IMR-90 (cell line): ENCODE measurements at regions not wholly inside any gene's neighbourhood (a gene's known extent, or its start where the extent isn't known, plus 50 kb on each side); places are given as distances from the start of the nearest gene placed in this dataset.

ENCODE experiments used
- ATAC-seq: fragments of 200-7000 bp; cut with Tn5 transposase; 2 replicates; pipeline ENCODE4 v1.9.1; 2020; ENCODE audit warnings: low read depth, mild to moderate bottlenecking, moderate library complexity
- BruUV-seq: library from RNA; stranded (reverse); fragments of 400-500 nt; replicated peaks from 2 replicates; lab custom pipeline; 2021; lab: Mats Ljungman, UMichigan
- CTCF ChIA-PET: fragments of 300-600 bp; formaldehyde crosslinking; extraction: SDS; loops from one replicate; lab custom pipeline; 2021; ENCODE audit warnings: antibody characterized with exemption; lab: Yijun Ruan, JAX
- POLR2A ChIA-PET: fragments of 300-600 bp; sonication (Branson Sonifier 250); formaldehyde crosslinking; loops from one replicate; lab custom pipeline; 2022; ENCODE audit warnings: antibody characterized with exemption; ENCODE audit not compliant: unreplicated experiment; lab: Charles Lee
- DNase-seq: peaks from one replicate; pipeline ENCODE4 v3.0.0; 2013
- H2AFZ ChIP-seq: replicated peaks from 2 replicates; pipeline ENCODE3; 2013; ENCODE audit warnings: low read length, mild to moderate bottlenecking; ENCODE audit not compliant: poor library complexity
- H2AK5ac ChIP-seq: 2 replicates; pipeline ENCODE4 v1.6.1; 2013; ENCODE audit warnings: low read depth, low read length, inconsistent platforms
- H2AK9ac ChIP-seq: replicated peaks from 2 replicates; pipeline ENCODE3; 2013; ENCODE audit warnings: mild to moderate bottlenecking, low read depth, low read length, moderate library complexity; ENCODE audit not compliant: poor library complexity
- H2BK120ac ChIP-seq: 2 replicates; pipeline ENCODE4 v1.6.1; 2013; ENCODE audit warnings: low read depth, low read length, inconsistent platforms
- H2BK15ac ChIP-seq: 3 replicates; pipeline ENCODE4 v1.6.1; 2013; ENCODE audit warnings: low read depth, low read length, inconsistent platforms
- H2BK20ac ChIP-seq: 2 replicates; pipeline ENCODE4 v1.6.1; 2013; ENCODE audit warnings: low read depth, mild to moderate bottlenecking, inconsistent platforms, low read length, moderate library complexity
- H2BK5ac ChIP-seq: 2 replicates; pipeline ENCODE4 v1.6.1; 2013; ENCODE audit warnings: mild to moderate bottlenecking, low read depth, low read length, inconsistent platforms; ENCODE audit not compliant: poor library complexity, severe bottlenecking
- H3K14ac ChIP-seq: replicated peaks from 2 replicates; pipeline ENCODE4 v1.6.1; 2013; ENCODE audit warnings: low read depth, low read length, inconsistent platforms
- H3K18ac ChIP-seq: 2 replicates; pipeline ENCODE4 v1.6.1; 2013; ENCODE audit warnings: low read depth, low read length, control low read depth
- H3K23ac ChIP-seq: 2 replicates; pipeline ENCODE4 v1.6.1; 2013; ENCODE audit warnings: low read depth, low read length, inconsistent platforms
- H3K27ac ChIP-seq: 2 replicates; pipeline ENCODE4 v1.5.1; 2013; ENCODE audit warnings: mild to moderate bottlenecking, control low read depth, low read length; ENCODE audit not compliant: insufficient read depth
- H3K27me3 ChIP-seq: 2 replicates; pipeline ENCODE4 v1.6.1; 2013; ENCODE audit warnings: low read length; ENCODE audit not compliant: control insufficient read depth, insufficient read depth
- H3K36me3 ChIP-seq: 2 replicates; pipeline ENCODE4 v1.6.1; 2013; ENCODE audit warnings: low read length, mixed read lengths; ENCODE audit not compliant: control insufficient read depth, insufficient read depth
- H3K4ac ChIP-seq: 2 replicates; pipeline ENCODE4 v1.6.1; 2013; ENCODE audit warnings: low read depth, low read length, inconsistent platforms
- H3K4me1 ChIP-seq: 2 replicates; pipeline ENCODE4 v1.6.1; 2013; ENCODE audit warnings: low read length, mixed read lengths; ENCODE audit not compliant: control insufficient read depth, insufficient read depth
- H3K4me2 ChIP-seq: 2 replicates; pipeline ENCODE4 v1.6.1; 2013; ENCODE audit warnings: low read depth, mild to moderate bottlenecking, control low read depth, low read length, moderate library complexity
- H3K4me3 ChIP-seq: 2 replicates; pipeline ENCODE4 v1.5.1; 2013; ENCODE audit warnings: low read depth, mild to moderate bottlenecking, control low read depth, low read length, moderate library complexity; ENCODE audit not compliant: insufficient read depth
- H3K56ac ChIP-seq: 2 replicates; pipeline ENCODE4 v1.6.1; 2013; ENCODE audit warnings: low read length, inconsistent platforms; ENCODE audit not compliant: insufficient read depth; ENCODE audit errors: extremely low read depth
- H3K79me1 ChIP-seq, 2 experiments: 2 replicates each; pipeline ENCODE4 v1.6.1; 2013; ENCODE audit warnings: low read length in 2 of 2, inconsistent platforms in 1 of 2, low read depth in 1 of 2
- H3K9ac ChIP-seq: 2 replicates; pipeline ENCODE4 v1.6.1; 2013; ENCODE audit warnings: low read depth, low read length, control low read depth
- H3K9me1 ChIP-seq: 2 replicates; pipeline ENCODE4 v1.6.1; 2013; ENCODE audit warnings: low read length, inconsistent platforms; ENCODE audit not compliant: insufficient read depth
- H3K9me3 ChIP-seq: 2 replicates; pipeline ENCODE4 v1.6.1; 2013; ENCODE audit warnings: low read length; ENCODE audit not compliant: control insufficient read depth, insufficient read depth
- H4K20me1 ChIP-seq: 2 replicates; pipeline ENCODE4 v1.6.1; 2013; ENCODE audit warnings: low read length, inconsistent platforms; ENCODE audit not compliant: insufficient read depth
- H4K5ac ChIP-seq: 2 replicates; pipeline ENCODE4 v1.6.1; 2013; ENCODE audit warnings: mild to moderate bottlenecking, low read depth, low read length, control low read depth
- H4K8ac ChIP-seq, 2 experiments: 2 replicates each; pipeline ENCODE4 v1.6.1; 2013; ENCODE audit warnings: low read depth in 2 of 2, low read length in 2 of 2, control low read depth in 1 of 2, inconsistent platforms in 1 of 2
- H4K91ac ChIP-seq: 2 replicates; pipeline ENCODE4 v1.6.1; 2013; ENCODE audit warnings: low read depth, low read length, inconsistent platforms; ENCODE audit not compliant: insufficient read depth
- CTCF ChIP-seq: conservative IDR thresholded peaks from 2 replicates; pipeline ENCODE4 v1.5.1; 2012; ENCODE audit warnings: mild to moderate bottlenecking, low read depth, low read length, improper control_type of control experiment
- ELK1 ChIP-seq: fragments of 150-350 bp; IDR thresholded peaks from 2 replicates; pipeline ENCODE4 v1.6.1; 2016; ENCODE audit warnings: low read depth, mild to moderate bottlenecking, low read length, moderate library complexity, borderline replicate concordance
- MAZ ChIP-seq: IDR thresholded peaks from 2 replicates; pipeline ENCODE4 v1.6.1; 2012; ENCODE audit warnings: low read depth, mild to moderate bottlenecking, low read length, improper control_type of control experiment, moderate library complexity, borderline replicate concordance
- NFE2L2 ChIP-seq: fragments of 150-350 bp; IDR thresholded peaks from 2 replicates; pipeline ENCODE4 v1.6.1; 2016; ENCODE audit warnings: low read depth, mild to moderate bottlenecking, low read length
- RAD21 ChIP-seq: IDR thresholded peaks from 2 replicates; pipeline ENCODE4 v1.6.1; 2012; ENCODE audit warnings: low read length, improper control_type of control experiment
- USF2 ChIP-seq: fragments of 150-350 bp; IDR thresholded peaks from 2 replicates; pipeline ENCODE4 v1.6.1; 2017; ENCODE audit warnings: mild to moderate bottlenecking, antibody characterized with exemption, low read length, low read depth
- WGBS, 2 experiments: methylation state at CpG; one replicate each; pipeline versions ENCODE4 v1.1.5 to v1.1.7; 2013; ENCODE audit warnings: missing lambda C conversion rate in 2 of 2; ENCODE audit not compliant: insufficient read length in 1 of 2; ENCODE audit errors: extremely low coverage in 2 of 2; 5-methylcytosine and 5-hydroxymethylcytosine counted together
- dilution Hi-C: fragments of 300-500 bp; cut with HindIII; formaldehyde crosslinking; loops from one replicate; pipeline ENCODE4 v1.14.3; 2018; ENCODE audit warnings: low sequenced_read_pairs; ENCODE audit not compliant: unreplicated experiment
- in situ Hi-C: fragments of 300-500 bp; cut with MboI; formaldehyde crosslinking; loops from 3 replicates; pipeline ENCODE4 v1.14.3; 2019; ENCODE audit warnings: low sequenced_read_pairs, inconsistent platforms, mixed read lengths
- intact Hi-C: fragments of 100-400 bp; cut with micrococcal nuclease; formaldehyde crosslinking; loops from 2 replicates; pipeline ENCODE4 v1.10.0; 2022

DNA sequence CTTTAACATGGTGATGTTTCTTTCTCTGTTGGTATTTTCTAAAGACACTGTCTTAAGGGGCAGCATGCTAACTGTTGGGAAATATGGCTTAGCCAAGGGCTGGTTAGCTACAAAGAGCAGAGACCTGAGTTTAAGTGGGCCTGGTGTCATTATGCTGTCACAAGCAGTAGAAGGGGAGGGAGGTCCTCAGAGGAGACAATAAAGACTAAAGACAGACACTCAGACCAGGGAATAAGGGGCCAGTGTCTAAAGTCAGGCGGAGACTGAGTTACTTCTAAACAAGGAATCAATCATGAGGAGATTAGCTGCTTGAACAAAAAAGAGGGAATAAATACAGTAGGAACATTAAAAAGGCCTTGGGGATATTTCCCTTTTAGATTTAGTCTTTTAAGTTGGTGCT is 142.7 kb upstream of the DPPA4 start:
- Histone ChIP-seq H3K9ac (no peak overlapping the region), H3K9me3 (peaks cover 4% of the 10 kb centered on the region; the same call in 1 of the 2 replicates), H3K36me3 (no peaks in the 10 kb centered on the region), H3K4me3 (no peak overlapping the region), H4K5ac (no peak overlapping the region), H3K23ac (no peak overlapping the region), H3K18ac (no peak overlapping the region), H4K8ac (no peak overlapping the region), H2BK15ac (no peak overlapping the region), H3K56ac (no peak overlapping the region), H2AK5ac (no peak overlapping the region), H2BK5ac (no peak overlapping the region), H2BK120ac (no peak overlapping the region), H3K27me3 (no peaks in the 10 kb centered on the region), H3K4me2 (no peak overlapping the region), H4K91ac (no peak overlapping the region), H3K4me1 (no peaks in the 10 kb centered on the region), H2BK20ac (no peak overlapping the region), H4K20me1 (no peaks in the 10 kb centered on the region), H2AFZ (no peak overlapping the region), H3K27ac (no peak overlapping the region), H3K4ac (no peak overlapping the region), H3K14ac (no peak overlapping the region), H3K9me1 (no peaks in the 10 kb centered on the region), H3K79me1 (no peaks in the 10 kb centered on the region), H2AK9ac (no peak overlapping the region)
- intact Hi-C loops = no loop called here
- no peak for TF ChIP-seq CTCF
- TF ChIP-seq MAZ = no peak
- TF ChIP-seq USF2 = no peak
- no peak for TF ChIP-seq ELK1
- TF ChIP-seq NFE2L2 = no peak
- no peak for TF ChIP-seq RAD21
- BruUV-seq = no TSS peak
- DNase-seq = no peak
- dilution Hi-C loops = no loop called here
- POLR2A ChIA-PET = no interaction called here
- no CpG with 5 or more reads among the region's 1 CpG for WGBS, 2 experiments
- CTCF ChIA-PET = interaction anchor here (0.6 kb wide), 1 partner anchor 208 kb away, joined by 3 read pairs; no protein-coding TSS in a partner anchor
- in situ Hi-C loops = no loop called here
- ATAC-seq = no peak
